Muscle layer of duodenum (tissue), 2 donors: ENCODE measurements at regions not wholly inside any gene's neighbourhood (a gene's known extent, or its start where the extent isn't known, plus 50 kb on each side); places are given as distances from the start of the nearest gene placed in this dataset.

Experiments
- H3K27ac ChIP-seq: one replicate; pipeline ENCODE4 v1.7.0; 2013; ENCODE audit warnings: mild to moderate bottlenecking, low read length
- H3K27me3 ChIP-seq: one replicate; pipeline ENCODE4 v1.7.0; 2013; ENCODE audit warnings: low read depth, mild to moderate bottlenecking, control low read depth, low read length
- H3K36me3 ChIP-seq, 2 donors: one replicate each; pipeline ENCODE4 v1.7.0; 2013; ENCODE audit warnings: low read length in 2 of 2, control low read depth in 1 of 2, mild to moderate bottlenecking in 1 of 2; ENCODE audit not compliant: insufficient read depth in 2 of 2, control insufficient read depth in 1 of 2
- H3K4me1 ChIP-seq, 2 donors: one replicate each; pipeline ENCODE4 v1.7.0; 2013; ENCODE audit warnings: low read length in 2 of 2, mild to moderate bottlenecking in 2 of 2, control low read depth in 1 of 2, moderate library complexity in 1 of 2; ENCODE audit not compliant: insufficient read depth in 2 of 2, control insufficient read depth in 1 of 2
- H3K4me3 ChIP-seq, 2 donors: one replicate each; pipeline ENCODE4 v1.7.0; 2013; ENCODE audit warnings: low read length in 2 of 2, low read depth in 1 of 2, mild to moderate bottlenecking in 1 of 2
- H3K9me3 ChIP-seq, 2 donors: one replicate each; pipeline ENCODE4 v1.7.0; 2013; ENCODE audit warnings: low read length in 2 of 2, control low read depth in 1 of 2, mild to moderate bottlenecking in 1 of 2; ENCODE audit not compliant: control insufficient read depth in 1 of 2
- donor health status: healthy.

DNA sequence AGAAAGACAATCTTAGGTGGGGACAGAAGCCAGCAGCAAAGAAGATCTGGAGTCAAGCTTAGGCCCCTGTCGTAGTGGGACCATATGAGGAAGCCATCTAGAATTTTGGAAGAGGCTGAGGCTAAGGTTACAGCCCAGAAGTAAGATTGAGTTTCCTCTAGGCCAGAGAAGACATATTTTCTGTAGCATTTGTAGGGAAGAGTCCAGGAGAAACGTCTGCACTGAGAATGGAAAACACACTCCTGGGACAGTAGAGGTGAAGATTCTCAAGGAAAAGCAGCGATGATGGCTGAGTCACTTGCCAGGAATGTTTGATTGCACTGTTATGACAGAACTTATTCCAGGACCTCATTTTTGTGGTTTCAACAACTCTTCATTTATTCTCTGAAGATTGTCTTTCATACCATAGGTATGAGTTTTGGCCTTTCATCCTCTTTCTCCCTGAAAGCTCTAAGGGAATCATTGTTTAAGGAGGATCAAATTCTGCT, 107.2 kb downstream of the GTPBP8 start:
- H3K9me3 ChIP-seq = peaks cover 0 to 4% of the 10 kb centered on the region in 2 donors
- no peak overlapping the region for H3K4me3 ChIP-seq
- H3K4me1 ChIP-seq = no peaks in the 10 kb centered on the region
- H3K27me3 ChIP-seq = no peaks in the 10 kb centered on the region
- no peak overlapping the region for H3K27ac ChIP-seq
- no peaks in the 10 kb centered on the region for H3K36me3 ChIP-seq

DNA sequence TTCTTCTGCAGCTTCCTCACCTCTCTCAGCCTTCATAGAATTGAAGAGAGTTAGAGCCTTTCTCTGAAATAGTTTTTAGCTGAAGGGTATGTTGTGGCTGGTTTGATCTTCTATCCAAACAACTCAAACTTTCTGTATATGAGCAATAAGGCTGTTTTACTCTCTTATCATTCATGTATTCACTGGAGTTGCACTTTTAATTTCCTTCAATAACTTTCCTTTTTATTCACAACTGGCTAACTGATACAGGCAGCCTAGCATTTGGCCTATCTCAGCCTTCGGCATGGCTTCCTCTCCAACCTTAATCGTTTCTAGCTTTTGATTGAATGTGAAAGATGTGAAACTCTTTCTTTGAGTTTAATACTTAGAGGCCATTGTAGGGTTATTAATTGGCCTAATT, 109.3 kb downstream of the GTPBP8 start:
- Histone ChIP-seq H3K4me3 (no peak overlapping the region), H3K36me3 (no peaks in the 10 kb centered on the region), H3K27ac (no peak overlapping the region), H3K27me3 (no peaks in the 10 kb centered on the region), H3K4me1 (peaks cover 0 to 5% of the 10 kb centered on the region in 2 donors), H3K9me3 (peaks cover 0 to 4% of the 10 kb centered on the region in 2 donors)

DNA sequence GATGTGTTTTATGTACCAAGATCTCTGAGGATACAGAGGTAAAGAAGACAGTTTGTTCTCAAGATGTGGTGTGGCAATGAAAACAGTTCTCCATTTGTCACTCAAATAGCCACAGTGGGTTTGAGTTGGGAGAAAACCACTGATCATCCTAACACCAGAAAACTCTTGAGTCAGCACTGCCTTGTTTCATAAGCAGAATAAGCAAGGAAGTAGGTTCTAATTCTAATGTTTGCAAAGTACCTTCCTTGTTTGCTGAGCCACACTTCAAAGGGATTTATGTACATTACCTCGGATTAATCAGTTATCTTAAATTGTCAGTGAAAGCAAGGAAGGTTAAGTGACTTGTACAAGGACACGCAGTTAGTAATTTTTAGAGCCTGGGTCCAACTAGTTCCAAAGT, 107.8 kb upstream of the BOC start:
- peaks cover 0 to 4% of the 10 kb centered on the region in 2 donors for H3K9me3 ChIP-seq
- H3K36me3 ChIP-seq = no peaks in the 10 kb centered on the region
- peaks cover 0 to 6% of the 10 kb centered on the region in 2 donors for H3K4me1 ChIP-seq
- no peak overlapping the region for H3K4me3 ChIP-seq
- no peak overlapping the region for H3K27ac ChIP-seq
- H3K27me3 ChIP-seq = no peaks in the 10 kb centered on the region

DNA sequence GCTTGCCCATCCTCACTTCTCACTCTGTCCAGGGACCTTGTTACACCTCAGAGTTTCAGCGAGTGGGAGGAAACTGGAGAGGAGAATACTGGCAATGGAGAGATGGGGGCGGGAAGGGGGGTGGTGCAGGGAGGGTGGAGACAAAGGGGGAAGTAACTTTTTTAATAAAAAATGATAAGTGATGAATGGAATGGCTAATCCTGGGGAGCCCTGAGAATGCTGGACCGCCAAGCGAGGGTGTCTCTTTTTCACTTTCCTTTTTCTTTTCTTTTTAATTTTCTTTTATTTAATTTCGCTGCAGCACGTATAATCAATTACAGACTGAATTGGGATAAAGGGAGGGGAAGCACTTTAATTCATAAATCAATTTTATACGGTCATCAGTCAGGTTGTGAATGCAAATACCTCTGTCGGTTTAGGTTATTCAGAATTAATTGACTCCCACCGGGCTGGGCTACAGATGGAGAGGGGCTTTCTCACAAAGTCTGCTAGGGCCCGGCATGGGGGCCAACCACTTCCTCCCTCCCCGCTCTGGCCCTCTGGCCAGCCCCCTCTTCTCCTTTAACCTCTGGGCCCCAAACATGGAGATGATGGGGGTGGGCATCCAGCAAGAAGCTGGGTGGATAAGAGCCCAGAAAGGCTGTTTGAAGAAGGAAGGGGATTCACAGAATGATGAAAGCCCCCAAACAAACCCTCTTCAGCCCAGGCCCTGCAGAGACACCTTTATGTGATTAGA, 106.8 kb upstream of the BOC start:
- Histone ChIP-seq H3K4me3 (no peak overlapping the region), H3K27me3 (no peaks in the 10 kb centered on the region), H3K4me1 (peaks cover 0 to 6% of the 10 kb centered on the region in 2 donors), H3K9me3 (peaks cover 0 to 3% of the 10 kb centered on the region in 2 donors), H3K36me3 (no peaks in the 10 kb centered on the region), H3K27ac (no peak overlapping the region)

DNA sequence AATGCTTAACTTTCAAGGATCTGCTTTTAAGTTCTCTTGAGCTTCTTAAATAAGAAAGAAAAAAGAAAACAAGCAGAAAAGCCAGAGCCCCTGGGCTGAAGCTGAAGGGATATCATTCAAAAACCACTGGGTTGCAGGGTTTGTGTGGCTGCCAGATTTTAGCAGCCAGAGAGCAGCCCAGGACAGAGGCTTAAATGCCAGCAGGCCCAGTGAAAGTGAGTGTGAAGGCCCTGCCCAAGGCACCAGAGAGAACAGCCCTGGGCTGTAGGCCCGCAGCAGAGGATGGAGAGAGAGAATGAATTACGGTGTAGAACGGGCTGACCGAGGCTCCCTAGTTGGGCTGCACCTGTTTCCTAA, 106.3 kb upstream of the BOC start:
- Histone ChIP-seq H3K36me3 (no peaks in the 10 kb centered on the region), H3K27me3 (no peaks in the 10 kb centered on the region), H3K4me3 (no peak overlapping the region), H3K4me1 (peaks cover 0 to 6% of the 10 kb centered on the region in 2 donors), H3K27ac (no peak overlapping the region), H3K9me3 (no peaks in the 10 kb centered on the region)

DNA sequence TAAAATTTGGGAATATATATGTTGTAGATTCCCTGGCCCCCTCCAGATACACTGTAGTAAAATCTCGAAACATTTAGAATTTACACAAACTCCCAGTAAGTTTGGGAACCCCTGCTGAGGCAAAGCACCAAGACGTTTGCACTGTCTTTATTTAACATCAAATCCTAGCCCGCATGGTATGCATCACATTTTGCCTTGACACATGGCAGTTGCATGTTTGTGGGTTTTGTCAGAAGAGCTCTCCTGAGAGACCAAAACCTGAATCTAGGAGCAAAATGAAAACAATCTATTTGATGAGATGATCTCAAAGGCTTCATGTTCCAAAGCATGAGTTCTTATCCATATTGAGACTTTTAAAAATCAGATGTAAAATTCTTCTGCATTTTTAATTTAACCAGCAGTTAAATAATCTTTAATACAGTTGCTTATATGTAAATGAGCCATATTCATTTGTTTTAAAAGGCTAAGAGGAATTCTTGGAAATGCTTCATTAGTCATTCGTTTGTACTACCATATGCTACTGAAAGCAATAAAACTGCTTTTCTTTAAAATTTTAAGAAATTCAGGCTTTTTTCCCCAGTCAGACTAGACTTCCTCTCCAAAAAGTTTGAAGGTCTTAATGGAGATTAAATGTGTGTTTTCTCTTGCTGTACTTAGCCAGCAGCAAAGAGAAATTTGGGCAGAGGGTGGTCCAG, 105.2 kb upstream of the BOC start:
- H3K27me3 ChIP-seq = no peaks in the 10 kb centered on the region
- H3K9me3 ChIP-seq = no peaks in the 10 kb centered on the region
- H3K4me3 ChIP-seq = no peak overlapping the region
- no peaks in the 10 kb centered on the region for H3K36me3 ChIP-seq
- no peak overlapping the region for H3K27ac ChIP-seq
- H3K4me1 ChIP-seq = peaks cover 0 to 16% of the 10 kb centered on the region in 2 donors

DNA sequence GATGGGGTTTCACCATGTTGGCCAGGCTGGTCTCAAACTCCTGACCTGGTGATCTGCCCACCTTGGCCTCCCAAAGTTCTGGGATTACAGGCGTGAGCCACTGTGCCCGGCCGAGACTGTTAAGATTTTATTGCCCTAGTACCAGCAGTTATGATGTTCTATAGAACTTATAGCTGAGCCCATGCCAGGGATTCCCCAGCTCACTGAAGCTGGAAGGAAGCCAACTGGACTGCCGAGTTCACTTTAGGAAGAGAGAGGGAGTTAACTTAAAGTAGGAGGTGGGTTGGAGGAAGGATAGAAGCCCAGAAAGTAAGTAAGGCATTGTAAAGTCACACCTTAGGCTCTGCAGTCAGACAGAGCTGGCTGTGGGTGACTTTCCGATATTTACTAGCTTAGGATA, 101.1 kb upstream of the BOC start:
- H3K4me1 ChIP-seq = peaks cover 0 to 11% of the 10 kb centered on the region in 2 donors
- no peaks in the 10 kb centered on the region for H3K36me3 ChIP-seq
- no peak overlapping the region for H3K4me3 ChIP-seq
- H3K27ac ChIP-seq = no peak overlapping the region
- H3K27me3 ChIP-seq = no peaks in the 10 kb centered on the region
- no peaks in the 10 kb centered on the region for H3K9me3 ChIP-seq

DNA sequence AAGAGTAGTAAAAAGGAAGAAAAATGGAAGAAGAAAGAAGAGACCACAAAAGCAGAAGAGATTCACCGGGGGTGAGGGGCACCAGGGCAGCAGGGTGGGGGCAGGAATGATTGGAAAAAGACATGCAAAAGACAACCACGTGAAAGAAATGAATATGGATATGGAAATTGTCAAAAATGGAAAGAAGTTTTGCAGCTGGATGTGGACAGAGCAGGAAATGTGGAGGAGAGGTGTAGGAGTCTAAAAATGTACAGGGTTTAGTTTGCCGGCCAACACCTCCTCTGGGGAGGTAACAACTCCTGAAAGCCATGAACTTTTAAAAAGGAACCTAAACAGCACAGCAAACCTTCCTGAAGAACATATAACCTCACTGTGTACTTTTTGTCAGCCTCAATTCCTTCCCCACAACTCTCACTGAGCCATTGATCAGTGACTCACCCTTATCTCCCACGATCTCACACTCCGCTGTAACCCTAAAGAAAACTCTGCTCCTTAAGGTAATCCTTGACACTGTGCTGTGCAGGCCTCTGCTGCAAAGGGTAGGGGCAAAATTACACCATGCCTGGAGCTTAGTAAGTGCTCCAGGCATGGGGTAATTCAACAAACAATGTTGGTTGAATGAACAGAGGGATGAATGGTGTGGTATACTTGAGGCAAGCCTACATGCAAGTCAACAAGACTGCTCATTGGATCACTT, 100.2 kb upstream of the BOC start:
- no peak overlapping the region for H3K27ac ChIP-seq
- H3K36me3 ChIP-seq = no peaks in the 10 kb centered on the region
- H3K4me3 ChIP-seq = no peak overlapping the region
- no peaks in the 10 kb centered on the region for H3K27me3 ChIP-seq
- H3K9me3 ChIP-seq = no peaks in the 10 kb centered on the region
- H3K4me1 ChIP-seq = peaks cover 0 to 11% of the 10 kb centered on the region in 2 donors

DNA sequence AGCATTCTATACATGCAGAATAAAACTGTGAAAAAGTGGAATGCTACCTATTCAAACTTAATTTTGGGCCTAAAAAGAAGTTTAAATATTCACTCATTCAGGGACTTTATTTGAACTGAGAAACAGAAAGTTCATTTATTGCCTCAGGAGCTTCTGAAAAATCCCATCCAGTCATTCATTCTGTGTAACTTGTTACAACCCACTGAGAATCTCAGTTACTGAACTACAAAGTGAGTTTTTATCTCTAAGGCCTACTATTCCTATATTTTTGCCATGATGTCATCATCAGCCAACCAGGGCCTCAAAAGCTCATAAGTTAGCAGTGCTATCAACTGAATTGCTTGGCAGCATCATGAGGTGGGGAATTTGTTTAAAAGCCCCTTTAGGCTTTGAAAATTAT, 98.0 kb upstream of the BOC start:
- H3K27ac ChIP-seq = no peak overlapping the region

DNA sequence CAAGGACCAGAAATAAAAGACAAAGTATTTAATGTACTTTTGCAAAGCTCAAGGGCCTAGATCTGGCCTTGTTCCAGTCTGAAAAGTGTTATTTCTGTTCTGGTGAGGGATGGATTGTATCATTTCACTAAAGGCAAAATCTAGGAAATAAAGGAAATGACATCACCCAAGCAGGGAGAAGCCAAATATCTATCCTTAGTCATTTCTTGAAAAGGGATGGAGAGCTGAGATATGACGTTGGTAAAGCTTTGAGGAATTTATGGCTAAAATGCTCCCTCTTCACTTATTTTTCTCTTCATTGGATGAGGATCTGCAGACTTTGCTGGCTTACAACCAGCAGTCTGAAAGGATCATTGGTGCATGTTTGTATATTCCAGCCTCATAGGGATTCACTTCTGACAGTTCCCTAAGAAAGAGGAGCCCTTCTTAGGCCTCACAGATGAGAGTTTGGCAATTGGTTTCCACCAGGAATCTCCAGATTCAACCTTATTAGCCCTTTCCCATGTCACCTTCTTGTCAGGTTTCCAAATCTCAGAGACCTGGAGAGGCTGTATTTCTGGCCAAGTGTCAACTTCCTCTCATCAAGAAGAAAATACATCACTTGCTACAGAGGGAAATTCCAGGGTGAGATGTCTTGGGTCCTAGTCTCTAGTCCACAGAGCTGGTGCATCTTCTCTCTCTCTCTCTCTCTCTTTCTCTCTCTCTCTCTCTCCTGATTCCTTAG, 93.7 kb upstream of the BOC start:
- Histone ChIP-seq H3K27ac (peak overlapping the region; percentile 21), H3K4me3 (no peak overlapping the region), H3K9me3 (no peaks in the 10 kb centered on the region), H3K36me3 (no peaks in the 10 kb centered on the region), H3K4me1 (peaks cover 0 to 14% of the 10 kb centered on the region in 2 donors), H3K27me3 (no peaks in the 10 kb centered on the region)

More for the DNA sequence above, 98.0 kb upstream of the BOC start:
- Histone ChIP-seq H3K4me3 (no peak overlapping the region), H3K4me1 (peaks cover 0 to 18% of the 10 kb centered on the region in 2 donors), H3K27me3 (no peaks in the 10 kb centered on the region), H3K36me3 (no peaks in the 10 kb centered on the region), H3K9me3 (no peaks in the 10 kb centered on the region)

DNA sequence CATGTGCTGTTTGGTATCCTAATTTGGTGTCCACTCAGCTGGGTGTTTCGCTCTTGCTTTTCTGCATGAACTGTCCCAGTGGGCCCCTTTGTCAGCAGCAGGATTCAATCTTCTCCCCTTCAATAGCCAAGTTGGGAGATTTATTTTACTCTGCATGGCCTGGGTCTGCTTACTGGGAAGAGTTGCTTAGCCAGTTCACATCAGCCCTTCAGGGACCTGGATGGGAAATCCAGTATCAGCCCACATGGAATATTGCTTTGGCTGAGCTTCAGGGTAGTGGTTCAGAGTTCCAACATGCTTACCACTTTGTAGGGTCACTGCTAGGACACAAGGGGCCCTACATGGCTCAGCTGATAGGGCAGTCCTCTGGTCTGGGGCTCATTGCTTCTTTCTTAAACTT, 93.0 kb upstream of the BOC start:
- H3K27me3 ChIP-seq = no peaks in the 10 kb centered on the region
- H3K4me3 ChIP-seq = no peak overlapping the region
- H3K9me3 ChIP-seq = no peaks in the 10 kb centered on the region
- H3K4me1 ChIP-seq = peaks cover 0 to 14% of the 10 kb centered on the region in 2 donors
- H3K36me3 ChIP-seq = no peaks in the 10 kb centered on the region
- peak overlapping the region; percentile 21 for H3K27ac ChIP-seq
